GM12878 (cell line): ENCODE measurements at regions not wholly inside any gene's neighbourhood (a gene's known extent, or its start where the extent isn't known, plus 50 kb on each side); places are given as distances from the start of the nearest gene placed in this dataset.

Experiments used
- ATAC-seq: fragments of 200-7000 bp; cut with Tn5 transposase; 3 replicates; pipeline ENCODE4 v1.9.1; 2020; ENCODE audit warnings: mild to moderate bottlenecking, moderate library complexity
- BruUV-seq: library from RNA; stranded (reverse); fragments of 400-500 nt; replicated peaks from 2 replicates; lab custom pipeline; 2021; lab: Mats Ljungman, UMichigan
- CTCF ChIA-PET: fragments of 300-600 bp; sonication (Branson Sonifier 250); formaldehyde crosslinking; extraction: SDS; loops from one replicate; lab custom pipeline; 2021; ENCODE audit warnings: inconsistent platforms; lab: Yijun Ruan, JAX
- POLR2A ChIA-PET: fragments of 350-600 bp; formaldehyde crosslinking; extraction: SDS; loops from one replicate; lab custom pipeline; 2021; ENCODE audit warnings: inconsistent platforms; lab: Charles Lee
- RAD21 ChIA-PET: fragments of 300-600 bp; sonication (Branson Sonifier 250); formaldehyde crosslinking; loops from one replicate; lab custom pipeline; 2023; ENCODE audit warnings: antibody characterized with exemption; ENCODE audit not compliant: unreplicated experiment; lab: Charles Lee
- SMC1A ChIA-PET: fragments of 300-600 bp; sonication (Branson Sonifier 250); formaldehyde crosslinking; loops from one replicate; lab custom pipeline; 2023; ENCODE audit not compliant: unreplicated experiment, uncharacterized antibody; lab: Charles Lee
- DNase-seq: peaks from one replicate; pipeline ENCODE4 v3.0.0-alpha.2; 2011; ENCODE audit warnings: low read depth, low spot score
- FAIRE-seq: peaks from 3 replicates; lab custom pipeline; 2011; peaks lifted over from hg19 to GRCh38; lab: Jason Lieb, UNC
- H2AFZ ChIP-seq: 2 replicates; pipeline ENCODE4 v1.6.0; 2011; ENCODE audit warnings: low read depth, low read length, control low read depth; ENCODE audit not compliant: control insufficient read depth
- H3K27ac ChIP-seq: 2 replicates; pipeline ENCODE4 v1.5.1; 2011; ENCODE audit warnings: control low read depth; ENCODE audit not compliant: control insufficient read depth, insufficient read depth
- H3K27me3 ChIP-seq, 2 experiments: replicated peaks in 1 of 2; 2 replicates each; pipeline versions ENCODE4 v1.6.0 to v1.6.1; 2011; ENCODE audit warnings: low read length in 1 of 2; ENCODE audit not compliant: control insufficient read depth in 2 of 2, insufficient read depth in 2 of 2
- H3K36me3 ChIP-seq, 2 experiments: 2 replicates each; pipeline ENCODE4 v1.5.1; 2011; ENCODE audit warnings: low read length in 1 of 2; ENCODE audit not compliant: control insufficient read depth in 2 of 2, insufficient read depth in 2 of 2
- H3K4me1 ChIP-seq: 2 replicates; pipeline ENCODE4 v1.6.1; 2011; ENCODE audit warnings: mild to moderate bottlenecking, low read length, moderate library complexity, mixed read lengths; ENCODE audit not compliant: control insufficient read depth, insufficient read depth
- H3K4me2 ChIP-seq: 2 replicates; pipeline ENCODE4 v1.6.0; 2011; ENCODE audit warnings: control low read depth; ENCODE audit not compliant: control insufficient read depth, insufficient read depth
- H3K4me3 ChIP-seq: fragments of 200-600 bp; sonication (generic); 2 replicates; pipeline ENCODE4 v1.5.1; 2016
- H3K79me2 ChIP-seq: 2 replicates; pipeline ENCODE4 v1.6.0; 2011; ENCODE audit warnings: low read length; ENCODE audit not compliant: control insufficient read depth, insufficient read depth
- H3K9ac ChIP-seq: 2 replicates; pipeline ENCODE4 v1.8.0; 2011; ENCODE audit warnings: low read length, control low read depth, mixed read lengths; ENCODE audit not compliant: control insufficient read depth, insufficient read depth
- H3K9me3 ChIP-seq: replicated peaks from 3 replicates; pipeline ENCODE4 v1.5.1; 2011; ENCODE audit warnings: mild to moderate bottlenecking, low read length; ENCODE audit not compliant: control insufficient read depth, insufficient read depth
- H4K20me1 ChIP-seq: 2 replicates; pipeline ENCODE4 v1.6.0; 2011; ENCODE audit not compliant: control insufficient read depth, insufficient read depth
- NR2C1 ChIP-seq: fragments of 450-650 bp; IDR thresholded peaks from 2 replicates; pipeline ENCODE4 v1.6.1; 2017; ENCODE audit warnings: antibody characterized with exemption, mild to moderate bottlenecking, moderate library complexity
- RELA ChIP-seq: fragments of 450-650 bp; IDR thresholded peaks from 2 replicates; pipeline ENCODE4 v1.8.0; 2014; ENCODE audit warnings: borderline replicate concordance; ENCODE audit not compliant: partially characterized antibody
- RUNX3 ChIP-seq: IDR thresholded peaks from 2 replicates; pipeline ENCODE4 v1.6.1; 2012; ENCODE audit warnings: low read length, inconsistent platforms
- SIX5 ChIP-seq: IDR thresholded peaks from 2 replicates; pipeline ENCODE4 v1.6.1; 2011; ENCODE audit warnings: mild to moderate bottlenecking, low read depth, low read length, moderate library complexity; ENCODE audit not compliant: severe bottlenecking
- SMAD5 ChIP-seq: IDR thresholded peaks from 2 replicates; pipeline ENCODE4 v1.6.1; 2016; ENCODE audit warnings: antibody characterized with exemption, low read depth
- STAT1 ChIP-seq: fragments of 450-650 bp; conservative IDR thresholded peaks from 2 replicates; pipeline ENCODE4 v1.6.1; 2014; ENCODE audit warnings: antibody characterized with exemption, mild to moderate bottlenecking
- TCF12 ChIP-seq: IDR thresholded peaks from 2 replicates; pipeline ENCODE4 v1.6.1; 2011; ENCODE audit warnings: low read depth, mild to moderate bottlenecking, low read length
- WRNIP1 ChIP-seq: IDR thresholded peaks from 2 replicates; pipeline ENCODE4 v1.6.1; 2011; ENCODE audit warnings: low read depth, low read length, improper control_type of control experiment, borderline replicate concordance
- ZBTB33 ChIP-seq: fragments of 450-650 bp; IDR thresholded peaks from 2 replicates; pipeline ENCODE4 v1.6.1; 2017; ENCODE audit warnings: mild to moderate bottlenecking
- ZNF24 ChIP-seq: fragments of 450-650 bp; IDR thresholded peaks from 2 replicates; pipeline ENCODE4 v1.6.1; 2017; ENCODE audit warnings: antibody characterized with exemption, mild to moderate bottlenecking
- WGBS: methylation state at CpG from one replicate; pipeline ENCODE4 v1.1.6; 2016; ENCODE audit warnings: low lambda C conversion rate; ENCODE audit not compliant: insufficient replicate concordance, insufficient coverage; ENCODE audit errors: missing lambda C conversion rate; 5-methylcytosine and 5-hydroxymethylcytosine counted together
- in situ Hi-C: fragments of 300-500 bp; cut with MboI; formaldehyde crosslinking; loops from 9 replicates; pipeline ENCODE4 v1.14.3; 2018; ENCODE audit warnings: mixed read lengths
- intact Hi-C: fragments of 100-400 bp; cut with micrococcal nuclease; formaldehyde crosslinking; loops from one replicate; pipeline ENCODE4 v1.14.2; 2022; ENCODE audit not compliant: unreplicated experiment
- TF ChIP-seq, protein P1 (sequence below): fragments of 450-650 bp; IDR thresholded peaks from 2 replicates; pipeline ENCODE4 v1.6.1; 2016; ENCODE audit warnings: mild to moderate bottlenecking
- TF ChIP-seq, protein P2 (sequence below): fragments of 450-650 bp; IDR thresholded peaks from 2 replicates; pipeline ENCODE4 v1.6.1; 2017; ENCODE audit warnings: antibody characterized with exemption, mild to moderate bottlenecking, moderate library complexity

- Histone ChIP-seq H3K4me2 (no peak overlapping the region), H4K20me1 (no peaks in the 10 kb centered on the region), H2AFZ (no peak overlapping the region), H3K27ac (no peak overlapping the region), H3K36me3 (no peaks in the 10 kb centered on the region), H3K79me2 (no peaks in the 10 kb centered on the region), H3K9ac (no peak overlapping the region), H3K27me3 (no peaks in the 10 kb centered on the region), H3K4me1 (no peaks in the 10 kb centered on the region), H3K4me3 (no peak overlapping the region), H3K9me3 (no peaks in the 10 kb centered on the region)
- in situ Hi-C loops (no loop called here), intact Hi-C loops (no loop called here)
- BruUV-seq = no TSS peak
- ATAC-seq (no peak), DNase-seq (no peak), FAIRE-seq (no peak)
- POLR2A ChIA-PET = no interaction called here
- RAD21 ChIA-PET = no interaction called here
- WGBS = 38% methylated on average over 1 of the region's 1 CpG
- CTCF ChIA-PET = no interaction called here
- TF ChIP-seq TCF12 (no peak), NR2C1 (no peak), ZBTB33 (no peak), ZNF24 (no peak), WRNIP1 (no peak), SIX5 (no peak), STAT1 (no peak), RELA (no peak), RUNX3 (no peak), SMAD5 (no peak)
- TF ChIP-seq, protein P1, sequence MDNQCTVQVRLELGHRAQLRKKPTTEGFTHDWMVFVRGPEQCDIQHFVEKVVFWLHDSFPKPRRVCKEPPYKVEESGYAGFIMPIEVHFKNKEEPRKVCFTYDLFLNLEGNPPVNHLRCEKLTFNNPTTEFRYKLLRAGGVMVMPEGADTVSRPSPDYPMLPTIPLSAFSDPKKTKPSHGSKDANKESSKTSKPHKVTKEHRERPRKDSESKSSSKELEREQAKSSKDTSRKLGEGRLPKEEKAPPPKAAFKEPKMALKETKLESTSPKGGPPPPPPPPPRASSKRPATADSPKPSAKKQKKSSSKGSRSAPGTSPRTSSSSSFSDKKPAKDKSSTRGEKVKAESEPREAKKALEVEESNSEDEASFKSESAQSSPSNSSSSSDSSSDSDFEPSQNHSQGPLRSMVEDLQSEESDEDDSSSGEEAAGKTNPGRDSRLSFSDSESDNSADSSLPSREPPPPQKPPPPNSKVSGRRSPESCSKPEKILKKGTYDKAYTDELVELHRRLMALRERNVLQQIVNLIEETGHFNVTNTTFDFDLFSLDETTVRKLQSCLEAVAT = no peak
- TF ChIP-seq, protein P2, sequence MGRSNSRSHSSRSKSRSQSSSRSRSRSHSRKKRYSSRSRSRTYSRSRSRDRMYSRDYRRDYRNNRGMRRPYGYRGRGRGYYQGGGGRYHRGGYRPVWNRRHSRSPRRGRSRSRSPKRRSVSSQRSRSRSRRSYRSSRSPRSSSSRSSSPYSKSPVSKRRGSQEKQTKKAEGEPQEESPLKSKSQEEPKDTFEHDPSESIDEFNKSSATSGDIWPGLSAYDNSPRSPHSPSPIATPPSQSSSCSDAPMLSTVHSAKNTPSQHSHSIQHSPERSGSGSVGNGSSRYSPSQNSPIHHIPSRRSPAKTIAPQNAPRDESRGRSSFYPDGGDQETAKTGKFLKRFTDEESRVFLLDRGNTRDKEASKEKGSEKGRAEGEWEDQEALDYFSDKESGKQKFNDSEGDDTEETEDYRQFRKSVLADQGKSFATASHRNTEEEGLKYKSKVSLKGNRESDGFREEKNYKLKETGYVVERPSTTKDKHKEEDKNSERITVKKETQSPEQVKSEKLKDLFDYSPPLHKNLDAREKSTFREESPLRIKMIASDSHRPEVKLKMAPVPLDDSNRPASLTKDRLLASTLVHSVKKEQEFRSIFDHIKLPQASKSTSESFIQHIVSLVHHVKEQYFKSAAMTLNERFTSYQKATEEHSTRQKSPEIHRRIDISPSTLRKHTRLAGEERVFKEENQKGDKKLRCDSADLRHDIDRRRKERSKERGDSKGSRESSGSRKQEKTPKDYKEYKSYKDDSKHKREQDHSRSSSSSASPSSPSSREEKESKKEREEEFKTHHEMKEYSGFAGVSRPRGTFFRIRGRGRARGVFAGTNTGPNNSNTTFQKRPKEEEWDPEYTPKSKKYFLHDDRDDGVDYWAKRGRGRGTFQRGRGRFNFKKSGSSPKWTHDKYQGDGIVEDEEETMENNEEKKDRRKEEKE = no peak
- SMC1A ChIA-PET = interaction anchor here (0.7 kb wide), 1 partner anchor 677 kb away, joined by 3 read pairs; no protein-coding TSS in a partner anchor
Measured at GRCh38 chr2:146994246-146994645, 850.6 kb upstream of the ACVR2A start.
